ENCODE measurements at regions not wholly inside any gene's neighbourhood (a gene's known extent, or its start where the extent isn't known, plus 50 kb on each side); places are given as distances from the start of the nearest gene placed in this dataset.

- TF ChIP-seq, protein P1, sequence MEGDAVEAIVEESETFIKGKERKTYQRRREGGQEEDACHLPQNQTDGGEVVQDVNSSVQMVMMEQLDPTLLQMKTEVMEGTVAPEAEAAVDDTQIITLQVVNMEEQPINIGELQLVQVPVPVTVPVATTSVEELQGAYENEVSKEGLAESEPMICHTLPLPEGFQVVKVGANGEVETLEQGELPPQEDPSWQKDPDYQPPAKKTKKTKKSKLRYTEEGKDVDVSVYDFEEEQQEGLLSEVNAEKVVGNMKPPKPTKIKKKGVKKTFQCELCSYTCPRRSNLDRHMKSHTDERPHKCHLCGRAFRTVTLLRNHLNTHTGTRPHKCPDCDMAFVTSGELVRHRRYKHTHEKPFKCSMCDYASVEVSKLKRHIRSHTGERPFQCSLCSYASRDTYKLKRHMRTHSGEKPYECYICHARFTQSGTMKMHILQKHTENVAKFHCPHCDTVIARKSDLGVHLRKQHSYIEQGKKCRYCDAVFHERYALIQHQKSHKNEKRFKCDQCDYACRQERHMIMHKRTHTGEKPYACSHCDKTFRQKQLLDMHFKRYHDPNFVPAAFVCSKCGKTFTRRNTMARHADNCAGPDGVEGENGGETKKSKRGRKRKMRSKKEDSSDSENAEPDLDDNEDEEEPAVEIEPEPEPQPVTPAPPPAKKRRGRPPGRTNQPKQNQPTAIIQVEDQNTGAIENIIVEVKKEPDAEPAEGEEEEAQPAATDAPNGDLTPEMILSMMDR (IDR thresholded peaks at IDR 0.05), result no peak
- TF ChIP-seq POLR2A (IDR thresholded peaks at IDR 0.05), result no peak
- no peak for TF ChIP-seq POLR2AphosphoS5 (IDR thresholded peaks at IDR 0.05; ENCODE audit: insufficient read depth in 1 of 2, low read depth in 1 of 2)
These were observed 183.2 kb upstream of the ITGA4 start for GRCh38 chr2:181273986-181274385.

Measured in vagina (tissue), 2 donors.